SK-N-SH treated with all-trans-retinoic acid at 6 μM for 48 hours (cell line): ENCODE measurements at regions not wholly inside any gene's neighbourhood (a gene's known extent, or its start where the extent isn't known, plus 50 kb on each side); places are given as distances from the start of the nearest gene placed in this dataset.

Source experiments
- ATAC-seq: fragments of 200-7000 bp; cut with Tn5 transposase; 3 replicates; pipeline ENCODE4 v1.9.1; 2020; ENCODE audit warnings: mild to moderate bottlenecking, moderate library complexity
- ARNTL ChIP-seq: fragments of 450-650 bp; formaldehyde crosslinking; IDR thresholded peaks from 2 replicates; pipeline ENCODE4 v1.5.0; 2020; ENCODE audit warnings: low read depth, mild to moderate bottlenecking, moderate library complexity, borderline replicate concordance
- BACH2 ChIP-seq: fragments of 250-450 bp; sonication (Bioruptor Pico); IDR thresholded peaks from 2 replicates; pipeline ENCODE4 v1.9.0; 2021; ENCODE audit warnings: mild to moderate bottlenecking, borderline replicate concordance
- CSDC2 ChIP-seq: fragments of 250-450 bp; sonication (Bioruptor Pico); IDR thresholded peaks from 2 replicates; pipeline ENCODE4 v1.5.0; 2020; ENCODE audit warnings: mild to moderate bottlenecking, moderate library complexity
- CSRNP3 ChIP-seq: fragments of 250-450 bp; sonication (Bioruptor Pico); IDR thresholded peaks from 2 replicates; pipeline ENCODE4 v1.5.1; 2021; ENCODE audit warnings: mild to moderate bottlenecking, moderate library complexity
- ISL1 ChIP-seq: fragments of 250-450 bp; sonication (Bioruptor Pico); IDR thresholded peaks from 2 replicates; pipeline ENCODE4 v2.1.2; 2022; ENCODE audit warnings: mild to moderate bottlenecking, moderate library complexity
- OSR1 ChIP-seq: fragments of 250-450 bp; sonication (Bioruptor Pico); IDR thresholded peaks from 2 replicates; pipeline ENCODE4 v1.8.0; 2022; ENCODE audit warnings: moderate library complexity, mild to moderate bottlenecking, inconsistent platforms
- PATZ1 ChIP-seq: fragments of 250-450 bp; sonication (Bioruptor Pico); IDR thresholded peaks from 2 replicates; pipeline ENCODE4 v1.8.0; 2020; ENCODE audit warnings: mild to moderate bottlenecking, moderate library complexity, borderline replicate concordance
- POU6F1 ChIP-seq: fragments of 250-450 bp; sonication (Bioruptor Pico); IDR thresholded peaks from 2 replicates; pipeline ENCODE4 v1.8.0; 2021; ENCODE audit warnings: low read depth, mild to moderate bottlenecking, moderate library complexity, borderline replicate concordance
- PPARA ChIP-seq: fragments of 250-450 bp; sonication (Bioruptor Pico); IDR thresholded peaks from 2 replicates; pipeline ENCODE4 v1.5.0; 2020; ENCODE audit warnings: mild to moderate bottlenecking, borderline replicate concordance
- RARB ChIP-seq: fragments of 250-450 bp; sonication (Bioruptor Pico); IDR thresholded peaks from 2 replicates; pipeline ENCODE4 v1.8.0; 2021; ENCODE audit warnings: mild to moderate bottlenecking, moderate library complexity
- SNAI2 ChIP-seq: fragments of 250-450 bp; sonication (Bioruptor Pico); IDR thresholded peaks from 2 replicates; pipeline ENCODE4 v1.5.0; 2020; ENCODE audit warnings: mild to moderate bottlenecking, moderate library complexity
- TCF4 ChIP-seq: fragments of 250-450 bp; sonication (Bioruptor Pico); IDR thresholded peaks from 2 replicates; pipeline ENCODE4 v1.8.0; 2021; ENCODE audit warnings: mild to moderate bottlenecking, moderate library complexity, borderline replicate concordance
- TOX ChIP-seq: fragments of 250-450 bp; sonication (Bioruptor Pico); IDR thresholded peaks from 2 replicates; pipeline ENCODE4 v1.8.0; 2021; ENCODE audit warnings: mild to moderate bottlenecking, moderate library complexity, borderline replicate concordance
- TSHZ2 ChIP-seq: fragments of 250-450 bp; sonication (Bioruptor Pico); IDR thresholded peaks from 2 replicates; pipeline ENCODE4 v1.5.0; 2020; ENCODE audit warnings: mild to moderate bottlenecking, moderate library complexity
- ZC3H10 ChIP-seq: fragments of 250-450 bp; sonication (Bioruptor Pico); IDR thresholded peaks from 2 replicates; pipeline ENCODE4 v1.5.1; 2021; ENCODE audit warnings: mild to moderate bottlenecking, moderate library complexity
- ZFP3 ChIP-seq: fragments of 250-450 bp; sonication (Bioruptor Pico); IDR thresholded peaks from 2 replicates; pipeline ENCODE4 v1.5.0; 2020; ENCODE audit warnings: mild to moderate bottlenecking, moderate library complexity
- ZFP30 ChIP-seq: fragments of 450-650 bp; formaldehyde crosslinking; IDR thresholded peaks from 2 replicates; pipeline ENCODE4 v1.5.0; 2022; ENCODE audit warnings: mild to moderate bottlenecking, moderate library complexity
- ZNF565 ChIP-seq: fragments of 450-650 bp; formaldehyde crosslinking; conservative IDR thresholded peaks from 2 replicates; pipeline ENCODE4 v1.5.0; 2020; ENCODE audit warnings: low read depth, mild to moderate bottlenecking, moderate library complexity
- ZNF70 ChIP-seq: fragments of 450-650 bp; formaldehyde crosslinking; IDR thresholded peaks from 2 replicates; pipeline ENCODE4 v1.5.0; 2020; ENCODE audit warnings: mild to moderate bottlenecking, moderate library complexity
- ZNF8 ChIP-seq: fragments of 450-650 bp; formaldehyde crosslinking; IDR thresholded peaks from 2 replicates; pipeline ENCODE4 v1.5.0; 2020; ENCODE audit warnings: mild to moderate bottlenecking, moderate library complexity

- no peak for TF ChIP-seq CSRNP3 (CRISPR knock-in tag)
- no peak for TF ChIP-seq ZNF565 (CRISPR knock-in tag)
- TF ChIP-seq CSDC2 (CRISPR knock-in tag): no peak
- no peak for TF ChIP-seq PATZ1
- no peak for TF ChIP-seq RARB
- no peak for TF ChIP-seq ZFP3 (CRISPR knock-in tag)
- TF ChIP-seq ARNTL (CRISPR knock-in tag): no peak
- TF ChIP-seq ISL1 (CRISPR knock-in tag): no peak
- TF ChIP-seq ZNF8: no peak
- no peak for TF ChIP-seq POU6F1
- no peak for TF ChIP-seq TOX (CRISPR knock-in tag)
- no peak for TF ChIP-seq PPARA (CRISPR knock-in tag)
- no peak for TF ChIP-seq BACH2
- TF ChIP-seq TSHZ2 (CRISPR knock-in tag): no peak
- ATAC-seq: no peak
Observed at GRCh38 chr13:40334031-40334430, 332.4 kb downstream of the FOXO1 start.

- no peak for ATAC-seq
Observed at GRCh38 chr13:40334616-40335015, 331.8 kb downstream of the FOXO1 start.

GRCh38 chr13:40336228-40337221, 329.9 kb downstream of the FOXO1 start:
- TF ChIP-seq ZNF565 (CRISPR knock-in tag) (no peak), SNAI2 (CRISPR knock-in tag) (no peak), POU6F1 (no peak), ZC3H10 (CRISPR knock-in tag) (no peak), TCF4 (CRISPR knock-in tag) (no peak), CSDC2 (CRISPR knock-in tag) (no peak), PATZ1 (no peak), ZNF70 (CRISPR knock-in tag) (no peak), CSRNP3 (CRISPR knock-in tag) (no peak), ZFP30 (CRISPR knock-in tag) (no peak), ZNF8 (no peak), PPARA (CRISPR knock-in tag) (no peak), OSR1 (CRISPR knock-in tag) (no peak)
- no peak for ATAC-seq

More at GRCh38 chr13:40334616-40335015, 331.8 kb downstream of the FOXO1 start:
- TF ChIP-seq OSR1 (CRISPR knock-in tag) (no peak), SNAI2 (CRISPR knock-in tag) (no peak), ZNF8 (no peak), BACH2 (no peak), ARNTL (CRISPR knock-in tag) (no peak), CSDC2 (CRISPR knock-in tag) (no peak)
